H1 (cell line): ENCODE measurements at regions not wholly inside any gene's neighbourhood (a gene's known extent, or its start where the extent isn't known, plus 50 kb on each side); places are given as distances from the start of the nearest gene placed in this dataset.

Experiments
- ATF3 ChIP-seq: IDR thresholded peaks from 2 replicates; pipeline ENCODE4 v1.6.1; 2011; ENCODE audit warnings: low read depth, mild to moderate bottlenecking, low read length; ENCODE audit not compliant: insufficient read depth
- CBX8 ChIP-seq: fragments of 300-800, 300-1000 bp; sonication (generic); IDR thresholded peaks from 2 replicates; pipeline ENCODE4 v1.7.1; 2016; ENCODE audit warnings: low read depth, low read length, borderline replicate concordance
- CEBPB ChIP-seq: IDR thresholded peaks from 2 replicates; pipeline ENCODE4 v1.6.1; 2012; ENCODE audit warnings: low read depth, low read length
- CTBP2 ChIP-seq: IDR thresholded peaks from 2 replicates; pipeline ENCODE4 v1.7.0; 2011; ENCODE audit warnings: borderline replicate concordance, mild to moderate bottlenecking, moderate library complexity, mixed read lengths, low read length; ENCODE audit not compliant: insufficient read depth, insufficient read length
- EGR1 ChIP-seq: IDR thresholded peaks from 2 replicates; pipeline ENCODE4 v1.6.1; 2011; ENCODE audit warnings: low read depth, low read length, borderline replicate concordance
- EP300 ChIP-seq, 2 experiments: IDR thresholded peaks; 1 replicate in 1 of 2; 2 replicates in 1 of 2; pipeline ENCODE4 v1.6.1; 2011 to 2012; ENCODE audit warnings: low read depth in 2 of 2, low read length in 2 of 2, mild to moderate bottlenecking in 2 of 2, borderline replicate concordance in 1 of 2, inconsistent platforms in 1 of 2, moderate library complexity in 1 of 2
- FOSL1 ChIP-seq: IDR thresholded peaks from 2 replicates; pipeline ENCODE4 v1.6.1; 2011; ENCODE audit warnings: mild to moderate bottlenecking, low read depth, low read length, moderate library complexity; ENCODE audit not compliant: insufficient read depth
- HDAC6 ChIP-seq: IDR thresholded peaks from one replicate; pipeline ENCODE4 v1.7.1; 2012; ENCODE audit warnings: low read depth, mild to moderate bottlenecking, inconsistent platforms, low read length, moderate library complexity
- KDM5A ChIP-seq: fragments of 200-600 bp; IDR thresholded peaks from 2 replicates; pipeline ENCODE4 v1.7.1; 2012; ENCODE audit warnings: mild to moderate bottlenecking, low read length, inconsistent platforms, mixed read lengths
- NANOG ChIP-seq: IDR thresholded peaks from 2 replicates; pipeline ENCODE4 v1.6.1; 2011; ENCODE audit warnings: low read length, low read depth, mild to moderate bottlenecking, inconsistent platforms; ENCODE audit not compliant: insufficient read depth, poor library complexity, severe bottlenecking
- POLR2A ChIP-seq, 2 experiments: IDR thresholded peaks; 1 replicate in 1 of 2; 2 replicates in 1 of 2; pipeline ENCODE4 v1.6.1; 2011; ENCODE audit warnings: low read depth in 2 of 2, low read length in 2 of 2, mild to moderate bottlenecking in 2 of 2; ENCODE audit errors: control extremely low read depth in 1 of 2
- POU5F1 ChIP-seq: IDR thresholded peaks from 2 replicates; pipeline ENCODE4 v1.6.1; 2011; ENCODE audit warnings: low read depth, mild to moderate bottlenecking, low read length, moderate library complexity
- RNF2 ChIP-seq: fragments of 200-900, 300-1000 bp; sonication (generic); IDR thresholded peaks from 2 replicates; pipeline ENCODE4 v1.7.1; 2016; ENCODE audit warnings: borderline replicate concordance, low read depth, mild to moderate bottlenecking, antibody characterized with exemption, low read length; ENCODE audit not compliant: poor library complexity, severe bottlenecking; ENCODE audit errors: missing control alignments
- SAP30 ChIP-seq: fragments of 300-600 bp; sonication (generic); IDR thresholded peaks from 2 replicates; pipeline ENCODE4 v1.7.1; 2012; ENCODE audit warnings: low read length, moderate library complexity, mild to moderate bottlenecking, inconsistent platforms; ENCODE audit not compliant: insufficient read depth, insufficient replicate concordance
- SIX5 ChIP-seq: IDR thresholded peaks from 2 replicates; pipeline ENCODE4 v1.6.1; 2011; ENCODE audit warnings: mild to moderate bottlenecking, low read depth, low read length
- SP1 ChIP-seq: IDR thresholded peaks from 2 replicates; pipeline ENCODE4 v1.6.1; 2011; ENCODE audit warnings: low read depth, low read length
- SP2 ChIP-seq: IDR thresholded peaks from 2 replicates; pipeline ENCODE4 v1.6.1; 2012; ENCODE audit warnings: mild to moderate bottlenecking, low read length, inconsistent platforms
- SUZ12 ChIP-seq: fragments of 200-600 bp; sonication (generic); IDR thresholded peaks from 2 replicates; pipeline ENCODE4 v1.6.1; 2012; ENCODE audit warnings: mild to moderate bottlenecking, inconsistent platforms, low read length, moderate library complexity, mixed read lengths
- TCF12 ChIP-seq: IDR thresholded peaks from 2 replicates; pipeline ENCODE4 v1.6.1; 2011; ENCODE audit warnings: low read depth, mild to moderate bottlenecking, low read length

- TF ChIP-seq CBX8 = no peak
- no peak for TF ChIP-seq KDM5A
- TF ChIP-seq EGR1 = no peak
- TF ChIP-seq RNF2 = no peak
- TF ChIP-seq SUZ12 = no peak
- TF ChIP-seq SAP30 = no peak
- TF ChIP-seq ATF3 = no peak
- TF ChIP-seq POU5F1 = no peak
- no peak for TF ChIP-seq EP300 (IDR thresholded peaks at IDR 0.05; ENCODE audit: borderline replicate concordance in 1 of 2, low read depth in 2 of 2, low read length in 2 of 2)
- TF ChIP-seq HDAC6 = no peak
- TF ChIP-seq FOSL1 = no peak
- no peak for TF ChIP-seq TCF12
- TF ChIP-seq POLR2A (IDR thresholded peaks at IDR 0.05; ENCODE audit: control extremely low read depth in 1 of 2, low read depth in 2 of 2, low read length in 2 of 2) = no peak
- no peak for TF ChIP-seq CTBP2
- no peak for TF ChIP-seq SP1
- TF ChIP-seq SIX5 = no peak
- TF ChIP-seq NANOG = no peak
- no peak for TF ChIP-seq SP2
- TF ChIP-seq CEBPB = no peak
- TF ChIP-seq, all 59 proteins: peak for 0
Measured at GRCh38 chr14:84074626-84075025, 1455.3 kb upstream of the FLRT2 start (continued).
